Fibroblast of lung (primary cell): ENCODE measurements at regions not wholly inside any gene's neighbourhood (a gene's known extent, or its start where the extent isn't known, plus 50 kb on each side); places are given as distances from the start of the nearest gene placed in this dataset.

Source experiments
- CTCF ChIP-seq, 2 donors: IDR thresholded peaks in 1 of 2; conservative IDR thresholded peaks in 1 of 2; 1 replicate in 1 of 2; 2 replicates in 1 of 2; pipeline ENCODE4 v1.5.1; 2011 to 2012; ENCODE audit warnings: low read length in 2 of 2, control low read depth in 1 of 2, inconsistent platforms in 1 of 2, low read depth in 1 of 2, mild to moderate bottlenecking in 1 of 2
- EZH2 ChIP-seq: IDR thresholded peaks from 2 replicates; pipeline ENCODE4 v1.5.1; 2012; ENCODE audit warnings: low read length, control low read depth, mild to moderate bottlenecking; ENCODE audit errors: missing control alignments

GRCh38 chr6:168242111-168242939, 77.3 kb downstream of the DACT2 start:
- TF ChIP-seq CTCF (conservative IDR thresholded peaks at IDR 0.05 in 1 of 2, IDR thresholded peaks at IDR 0.05 in 1 of 2; ENCODE audit: low read depth in 1 of 2, low read length in 2 of 2) (no peak), EZH2 (no peak)
